Ovary (tissue), 3 donors: ENCODE measurements at regions not wholly inside any gene's neighbourhood (a gene's known extent, or its start where the extent isn't known, plus 50 kb on each side); places are given as distances from the start of the nearest gene placed in this dataset.

Experiments used
- CTCF ChIP-seq, 3 donors: fragments of 450-650 bp in 2 of 3; fragments of 200-600 bp in 1 of 3; IDR thresholded peaks; one replicate each; pipeline versions ENCODE4 v1.5.1 to v1.8.0; 2016 to 2022; ENCODE audit warnings: antibody characterized with exemption in 3 of 3, mild to moderate bottlenecking in 1 of 3
- EP300 ChIP-seq: sonication (generic); formaldehyde crosslinking; IDR thresholded peaks from one replicate; pipeline ENCODE4 v1.6.1; 2017; ENCODE audit warnings: antibody characterized with exemption
- POLR2A ChIP-seq: fragments of 450-650 bp; IDR thresholded peaks from one replicate; pipeline ENCODE4 v1.6.1; 2017; ENCODE audit warnings: antibody characterized with exemption, mild to moderate bottlenecking, moderate library complexity
- donor health status: DM: no; HTN: no; CAD: no.

DNA sequence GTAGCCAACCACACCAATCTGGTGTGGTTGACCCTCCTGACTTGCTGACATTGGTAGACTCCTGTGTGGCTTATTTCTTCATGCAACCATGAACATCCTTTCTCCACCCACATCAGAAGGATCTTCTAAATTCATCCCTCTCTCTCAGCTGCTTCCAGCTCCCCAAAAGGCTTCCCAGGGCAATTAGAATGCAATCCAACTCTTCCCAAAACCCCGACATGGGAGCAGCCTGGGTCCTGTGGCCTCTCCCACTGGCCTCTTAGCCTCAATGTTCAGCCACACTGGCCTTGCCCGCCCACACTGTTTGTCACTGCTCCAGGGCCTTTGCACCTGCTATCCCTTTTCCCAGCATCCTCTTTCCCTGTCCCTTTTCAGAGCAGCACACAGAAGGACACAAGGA is 199.8 kb upstream of the SGCG start:
- TF ChIP-seq CTCF (IDR thresholded peaks at IDR 0.05) (no peak), POLR2A (no peak), EP300 (no peak)
